ENCODE measurements at regions not wholly inside any gene's neighbourhood (a gene's known extent, or its start where the extent isn't known, plus 50 kb on each side); places are given as distances from the start of the nearest gene placed in this dataset.

GRCh38 chr12:77167801-77168200 lies 102.4 kb upstream of the E2F7 start:
- ATAC-seq (no peak), DNase-seq (ENCODE audit: low read depth in 1 of 2, low spot score in 1 of 2) (no peak), FAIRE-seq (no peak)
- 3% methylated on average over 2 of the region's 2 CpGs for WGBS (ENCODE audit: missing lambda C conversion rate)
- no peak overlapping the region for H3K4me2 ChIP-seq
- ChIA-PET POLR2A (no interaction called here), CTCF (no interaction called here)
- no peak overlapping the region for H3K4me3 ChIP-seq
- H3K4me1 ChIP-seq: no peaks in the 10 kb centered on the region
- TF ChIP-seq MAZ (IDR thresholded peaks at IDR 0.05; ENCODE audit: borderline replicate concordance, low read depth, low read length) (no peak), RFX5 (IDR thresholded peaks at IDR 0.05) (no peak), EHMT2 (IDR thresholded peaks at IDR 0.05; ENCODE audit: low read depth) (no peak), PHF8 (IDR thresholded peaks at IDR 0.05; ENCODE audit: borderline replicate concordance, low read depth) (no peak), HOXB13 (CRISPR knock-in tag; IDR thresholded peaks at IDR 0.05; ENCODE audit: low read depth) (no peak), CBX2 (IDR thresholded peaks at IDR 0.05; ENCODE audit: borderline replicate concordance, low read depth) (no peak), PBX3 (IDR thresholded peaks at IDR 0.05) (no peak), RARB (CRISPR knock-in tag; IDR thresholded peaks at IDR 0.05) (no peak), RAD21 (conservative IDR thresholded peaks at IDR 0.05 in 1 of 2, IDR thresholded peaks at IDR 0.05 in 1 of 2) (no peak), RCOR1 (IDR thresholded peaks at IDR 0.05; ENCODE audit: low read depth, low read length) (no peak), TFCP2L1 (CRISPR knock-in tag; IDR thresholded peaks at IDR 0.05) (no peak), FOSL2 (IDR thresholded peaks at IDR 0.05) (no peak), FOSL2 (CRISPR knock-in tag; IDR thresholded peaks at IDR 0.05) (no peak), FOSB (CRISPR knock-in tag; IDR thresholded peaks at IDR 0.05) (no peak), MYC (IDR thresholded peaks at IDR 0.05; ENCODE audit: borderline replicate concordance, low read length) (no peak), EHF (CRISPR knock-in tag; IDR thresholded peaks at IDR 0.05) (no peak), CBX8 (IDR thresholded peaks at IDR 0.05) (no peak)
- TF ChIP-seq, protein P1, sequence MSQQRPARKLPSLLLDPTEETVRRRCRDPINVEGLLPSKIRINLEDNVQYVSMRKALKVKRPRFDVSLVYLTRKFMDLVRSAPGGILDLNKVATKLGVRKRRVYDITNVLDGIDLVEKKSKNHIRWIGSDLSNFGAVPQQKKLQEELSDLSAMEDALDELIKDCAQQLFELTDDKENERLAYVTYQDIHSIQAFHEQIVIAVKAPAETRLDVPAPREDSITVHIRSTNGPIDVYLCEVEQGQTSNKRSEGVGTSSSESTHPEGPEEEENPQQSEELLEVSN (IDR thresholded peaks at IDR 0.05; ENCODE audit: borderline replicate concordance, low read depth): no peak
- TF ChIP-seq, protein P2, sequence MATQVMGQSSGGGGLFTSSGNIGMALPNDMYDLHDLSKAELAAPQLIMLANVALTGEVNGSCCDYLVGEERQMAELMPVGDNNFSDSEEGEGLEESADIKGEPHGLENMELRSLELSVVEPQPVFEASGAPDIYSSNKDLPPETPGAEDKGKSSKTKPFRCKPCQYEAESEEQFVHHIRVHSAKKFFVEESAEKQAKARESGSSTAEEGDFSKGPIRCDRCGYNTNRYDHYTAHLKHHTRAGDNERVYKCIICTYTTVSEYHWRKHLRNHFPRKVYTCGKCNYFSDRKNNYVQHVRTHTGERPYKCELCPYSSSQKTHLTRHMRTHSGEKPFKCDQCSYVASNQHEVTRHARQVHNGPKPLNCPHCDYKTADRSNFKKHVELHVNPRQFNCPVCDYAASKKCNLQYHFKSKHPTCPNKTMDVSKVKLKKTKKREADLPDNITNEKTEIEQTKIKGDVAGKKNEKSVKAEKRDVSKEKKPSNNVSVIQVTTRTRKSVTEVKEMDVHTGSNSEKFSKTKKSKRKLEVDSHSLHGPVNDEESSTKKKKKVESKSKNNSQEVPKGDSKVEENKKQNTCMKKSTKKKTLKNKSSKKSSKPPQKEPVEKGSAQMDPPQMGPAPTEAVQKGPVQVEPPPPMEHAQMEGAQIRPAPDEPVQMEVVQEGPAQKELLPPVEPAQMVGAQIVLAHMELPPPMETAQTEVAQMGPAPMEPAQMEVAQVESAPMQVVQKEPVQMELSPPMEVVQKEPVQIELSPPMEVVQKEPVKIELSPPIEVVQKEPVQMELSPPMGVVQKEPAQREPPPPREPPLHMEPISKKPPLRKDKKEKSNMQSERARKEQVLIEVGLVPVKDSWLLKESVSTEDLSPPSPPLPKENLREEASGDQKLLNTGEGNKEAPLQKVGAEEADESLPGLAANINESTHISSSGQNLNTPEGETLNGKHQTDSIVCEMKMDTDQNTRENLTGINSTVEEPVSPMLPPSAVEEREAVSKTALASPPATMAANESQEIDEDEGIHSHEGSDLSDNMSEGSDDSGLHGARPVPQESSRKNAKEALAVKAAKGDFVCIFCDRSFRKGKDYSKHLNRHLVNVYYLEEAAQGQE (IDR thresholded peaks at IDR 0.05): no peak
- TF ChIP-seq, protein P3, sequence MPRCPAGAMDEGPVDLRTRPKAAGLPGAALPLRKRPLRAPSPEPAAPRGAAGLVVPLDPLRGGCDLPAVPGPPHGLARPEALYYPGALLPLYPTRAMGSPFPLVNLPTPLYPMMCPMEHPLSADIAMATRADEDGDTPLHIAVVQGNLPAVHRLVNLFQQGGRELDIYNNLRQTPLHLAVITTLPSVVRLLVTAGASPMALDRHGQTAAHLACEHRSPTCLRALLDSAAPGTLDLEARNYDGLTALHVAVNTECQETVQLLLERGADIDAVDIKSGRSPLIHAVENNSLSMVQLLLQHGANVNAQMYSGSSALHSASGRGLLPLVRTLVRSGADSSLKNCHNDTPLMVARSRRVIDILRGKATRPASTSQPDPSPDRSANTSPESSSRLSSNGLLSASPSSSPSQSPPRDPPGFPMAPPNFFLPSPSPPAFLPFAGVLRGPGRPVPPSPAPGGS (IDR thresholded peaks at IDR 0.05): no peak
- H3K27ac ChIP-seq: no peak overlapping the region
- H3K9me3 ChIP-seq: no peaks in the 10 kb centered on the region

DNA sequence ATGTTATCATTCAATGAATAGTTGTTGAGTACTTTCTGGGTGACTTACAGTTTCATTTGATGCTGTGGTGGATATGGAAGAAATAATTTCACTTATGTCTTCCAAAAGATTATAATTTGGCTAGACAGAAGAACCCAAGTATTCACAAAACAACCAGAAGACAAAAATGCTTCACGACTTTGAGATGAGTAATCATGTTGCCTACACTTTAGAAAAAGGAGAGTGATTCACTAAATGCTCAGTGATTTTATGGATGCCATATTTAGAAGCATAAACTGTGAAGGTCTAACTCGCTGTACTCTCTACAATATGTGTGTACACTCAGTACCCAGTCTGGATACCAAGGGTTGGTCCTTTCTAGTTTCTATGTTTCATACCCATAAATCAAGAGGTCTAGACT lies 101.3 kb upstream of the E2F7 start:
- POLR2A ChIA-PET: no interaction called here
- FAIRE-seq (no peak), DNase-seq (ENCODE audit: low read depth in 1 of 2, low spot score in 1 of 2) (no peak), ATAC-seq (no peak)
- H3K4me3 ChIP-seq: no peak overlapping the region
- WGBS (ENCODE audit: missing lambda C conversion rate): 2% methylated on average over 2 of the region's 2 CpGs
- H3K4me1 ChIP-seq: no peaks in the 10 kb centered on the region
- no peak overlapping the region for H3K27ac ChIP-seq
- no peak overlapping the region for H3K4me2 ChIP-seq
- TF ChIP-seq MYC (IDR thresholded peaks at IDR 0.05; ENCODE audit: borderline replicate concordance, low read length) (no peak), CBX8 (IDR thresholded peaks at IDR 0.05) (no peak), ZFP36 (IDR thresholded peaks at IDR 0.05; ENCODE audit: borderline replicate concordance, partially characterized antibody) (no peak), TP53 (CRISPR knock-in tag; IDR thresholded peaks at IDR 0.05) (no peak), SMC3 (IDR thresholded peaks at IDR 0.05) (no peak), RAD21 (conservative IDR thresholded peaks at IDR 0.05 in 1 of 2, IDR thresholded peaks at IDR 0.05 in 1 of 2) (no peak), POLR2AphosphoS2 (conservative IDR thresholded peaks at IDR 0.05; ENCODE audit: low read length) (no peak), NR3C1 (IDR thresholded peaks at IDR 0.05) (no peak), PBX3 (IDR thresholded peaks at IDR 0.05) (no peak), FOSL2 (IDR thresholded peaks at IDR 0.05) (no peak), FOSL2 (CRISPR knock-in tag; IDR thresholded peaks at IDR 0.05) (no peak), MAZ (IDR thresholded peaks at IDR 0.05; ENCODE audit: borderline replicate concordance, low read depth, low read length) (no peak), HOXB13 (CRISPR knock-in tag; IDR thresholded peaks at IDR 0.05; ENCODE audit: low read depth) (no peak), TFCP2L1 (CRISPR knock-in tag; IDR thresholded peaks at IDR 0.05) (no peak)
- TF ChIP-seq, protein P4, sequence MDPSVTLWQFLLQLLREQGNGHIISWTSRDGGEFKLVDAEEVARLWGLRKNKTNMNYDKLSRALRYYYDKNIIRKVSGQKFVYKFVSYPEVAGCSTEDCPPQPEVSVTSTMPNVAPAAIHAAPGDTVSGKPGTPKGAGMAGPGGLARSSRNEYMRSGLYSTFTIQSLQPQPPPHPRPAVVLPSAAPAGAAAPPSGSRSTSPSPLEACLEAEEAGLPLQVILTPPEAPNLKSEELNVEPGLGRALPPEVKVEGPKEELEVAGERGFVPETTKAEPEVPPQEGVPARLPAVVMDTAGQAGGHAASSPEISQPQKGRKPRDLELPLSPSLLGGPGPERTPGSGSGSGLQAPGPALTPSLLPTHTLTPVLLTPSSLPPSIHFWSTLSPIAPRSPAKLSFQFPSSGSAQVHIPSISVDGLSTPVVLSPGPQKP (IDR thresholded peaks at IDR 0.05; ENCODE audit: low read depth, low read length): no peak
- CTCF ChIA-PET: interaction anchor here (0.6 kb wide), 1 partner anchor 69 kb away, joined by 3 read pairs; no protein-coding TSS in a partner anchor
- H3K9me3 ChIP-seq: no peaks in the 10 kb centered on the region

All from A549 (cell line).